Fibroblast of skin of right biceps (primary cell): ENCODE measurements at regions not wholly inside any gene's neighbourhood (a gene's known extent, or its start where the extent isn't known, plus 50 kb on each side); places are given as distances from the start of the nearest gene placed in this dataset.

Source experiments
- DNase-seq: peaks from one replicate; pipeline ENCODE4 v3.0.0-alpha.2; 2013

- no peak for DNase-seq
Measured at GRCh38 chr5:34538026-34538672, 118.0 kb upstream of the RAI14 start.

- no peak for DNase-seq
Measured at GRCh38 chr5:34539183-34539582, 116.9 kb upstream of the RAI14 start.

- no peak for DNase-seq
Measured at GRCh38 chr5:34541067-34541466, 115.1 kb upstream of the RAI14 start.

- no peak for DNase-seq
Measured at GRCh38 chr5:34542818-34543217, 113.3 kb upstream of the RAI14 start.

- DNase-seq, result no peak
Measured at GRCh38 chr5:34543687-34544086, 112.4 kb upstream of the RAI14 start.

GRCh38 chr5:34544403-34544802 is 111.7 kb upstream of the RAI14 start:
- DNase-seq, result no peak

GRCh38 chr5:34545164-34545563 is 111.0 kb upstream of the RAI14 start:
- DNase-seq, result no peak

GRCh38 chr5:34545626-34546025 is 110.5 kb upstream of the RAI14 start:
- no peak for DNase-seq

GRCh38 chr5:34547300-34548085 is 108.6 kb upstream of the RAI14 start:
- no peak for DNase-seq

- DNase-seq, result no peak
Measured at GRCh38 chr5:34548086-34548403, 108.1 kb upstream of the RAI14 start.

- DNase-seq, result peak; percentile 26
Measured at GRCh38 chr5:34550247-34550646, 105.9 kb upstream of the RAI14 start.

- no peak for DNase-seq
Measured at GRCh38 chr5:34550964-34551363, 105.2 kb upstream of the RAI14 start.

GRCh38 chr5:34551911-34552433 is 104.2 kb upstream of the RAI14 start:
- peak; percentile 38 for DNase-seq

GRCh38 chr5:34552686-34553085 is 103.4 kb upstream of the RAI14 start:
- no peak for DNase-seq

GRCh38 chr5:34553581-34553980 is 102.5 kb upstream of the RAI14 start:
- DNase-seq, result no peak

- DNase-seq, result no peak
Measured at GRCh38 chr5:34554641-34555040, 101.5 kb upstream of the RAI14 start.

- no peak for DNase-seq
Measured at GRCh38 chr5:34555699-34556508, 100.2 kb upstream of the RAI14 start.

GRCh38 chr5:34556509-34556782 is 99.7 kb upstream of the RAI14 start:
- no peak for DNase-seq

- peak; percentile 45 for DNase-seq
Measured at GRCh38 chr5:34561581-34561980, 94.5 kb upstream of the RAI14 start.

GRCh38 chr5:34562791-34563190 is 93.3 kb upstream of the RAI14 start:
- DNase-seq, result no peak

- DNase-seq, result no peak
Measured at GRCh38 chr5:34563269-34563668, 92.9 kb upstream of the RAI14 start.

- DNase-seq, result no peak
Measured at GRCh38 chr5:34563931-34564709, 92.0 kb upstream of the RAI14 start.

GRCh38 chr5:34564710-34565235 is 91.4 kb upstream of the RAI14 start:
- no peak for DNase-seq
